Activated T-helper 1 cell treated with anti-CD3 and anti-CD28 coated beads, Interleukin-2, amount 50 U/mL, for 16 hours (primary cell): ENCODE measurements at regions not wholly inside any gene's neighbourhood (a gene's known extent, or its start where the extent isn't known, plus 50 kb on each side); places are given as distances from the start of the nearest gene placed in this dataset.
"Not testable (repeated sequence)": the region's sequence is repeated elsewhere in the genome, so short reads cannot be mapped to it uniquely, and the experiment has no call there.

Source experiments
- DNase-seq, 2 donors: peaks; one replicate each; pipeline ENCODE4 v3.0.0-alpha.2; 2020; ENCODE audit warnings: low read depth in 1 of 2, low spot score in 1 of 2

DNA sequence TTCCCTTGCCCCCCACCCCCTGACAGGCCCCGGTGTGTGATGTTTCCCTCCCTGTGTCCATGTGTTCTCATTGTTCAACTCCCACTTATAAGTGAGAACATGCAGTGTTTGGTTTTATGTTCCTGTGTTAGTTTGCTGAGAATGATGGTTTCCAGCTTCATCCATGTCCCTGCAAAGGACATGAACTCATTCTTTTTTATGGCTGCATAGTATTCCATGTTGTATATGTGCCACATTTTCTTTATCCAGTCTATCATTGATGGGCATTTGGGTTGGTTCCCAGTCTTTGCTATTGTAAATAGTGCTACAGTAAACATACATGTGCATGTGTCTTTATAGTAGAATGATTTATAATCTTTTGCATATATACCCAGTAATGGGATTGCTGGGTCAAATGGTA, 287.4 kb downstream of the UTRN start:
- DNase-seq, result not testable (repeated sequence)

DNA sequence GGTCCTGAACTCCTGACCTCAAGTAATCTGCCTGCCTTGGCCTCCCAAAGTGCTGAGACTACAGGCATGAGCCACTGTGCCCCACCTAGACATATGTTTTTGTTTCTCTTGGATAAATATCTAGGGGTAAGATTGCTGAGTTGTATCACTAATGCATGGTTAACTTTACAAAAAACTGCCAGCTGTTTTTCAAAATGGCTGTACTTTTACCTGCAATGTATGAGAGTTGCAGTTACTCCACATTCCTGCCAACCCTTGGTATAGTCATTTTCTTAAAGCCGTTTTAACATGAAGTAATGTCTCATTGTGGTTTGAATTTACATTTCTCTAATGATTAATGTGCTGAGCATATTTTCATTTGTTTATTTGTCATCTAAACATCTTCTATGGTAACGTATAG, 289.7 kb downstream of the UTRN start:
- no peak for DNase-seq

DNA sequence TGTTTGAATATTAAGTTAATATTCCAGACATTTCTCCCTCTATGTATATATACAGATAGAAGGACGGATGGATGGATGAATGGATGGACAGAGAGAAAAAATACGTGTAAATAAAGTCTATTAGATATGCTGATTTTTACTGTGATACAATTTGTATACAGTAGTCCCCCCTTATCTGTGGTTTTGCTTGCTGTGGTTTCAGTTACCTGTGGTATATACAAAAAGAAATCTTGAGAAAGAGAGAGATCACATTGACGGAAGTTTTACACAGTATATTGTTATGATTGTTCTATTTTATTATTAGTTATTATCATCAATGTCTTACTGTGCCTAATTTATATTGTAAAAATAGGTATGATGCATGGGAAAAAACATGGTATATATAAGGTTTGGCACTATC, 290.2 kb downstream of the UTRN start:
- DNase-seq, result no peak

GRCh38 chr6:144576871-144577270, 291.7 kb downstream of the UTRN start:
- DNase-seq, result no peak

- no peak for DNase-seq
Measured at GRCh38 chr6:144578385-144579350, 293.5 kb downstream of the UTRN start.

DNA sequence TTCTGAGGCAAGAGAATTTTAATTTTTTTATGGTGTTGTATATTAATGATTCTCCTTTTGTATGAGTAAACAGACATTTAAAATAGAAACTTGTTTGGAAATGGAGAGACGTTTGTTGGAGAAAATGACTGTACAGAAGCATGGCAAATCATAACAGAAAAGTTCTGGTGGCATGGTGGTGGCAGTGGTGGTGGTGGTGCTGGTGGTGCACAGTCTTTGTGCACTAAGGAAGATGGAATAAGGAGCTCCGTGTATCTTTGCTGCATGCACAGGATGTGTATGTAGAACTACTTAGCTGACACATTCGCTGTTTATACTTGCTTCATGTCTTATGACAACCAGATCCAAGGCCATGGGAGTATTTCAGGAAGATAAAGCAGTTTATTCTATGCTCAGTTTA, 294.9 kb downstream of the UTRN start:
- DNase-seq, result no peak

DNA sequence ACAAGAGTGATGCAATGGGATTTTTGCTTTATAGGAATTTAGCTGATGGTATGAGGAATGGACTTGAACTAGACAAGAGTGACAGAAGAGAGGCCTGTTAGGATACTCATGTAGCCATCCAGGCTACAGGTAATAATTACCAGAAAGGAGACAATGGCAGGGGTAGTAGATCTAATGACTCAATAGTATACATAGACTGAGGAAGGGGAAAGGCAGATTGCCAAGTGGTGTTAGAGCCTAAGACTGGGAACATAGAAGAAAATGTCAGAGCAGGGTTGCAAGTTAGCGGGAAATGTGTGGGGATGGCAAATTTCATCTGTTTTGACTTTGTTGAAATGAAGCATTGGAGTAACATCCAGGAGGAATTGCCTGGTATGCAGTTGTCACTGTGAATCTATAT, 295.6 kb downstream of the UTRN start:
- no peak for DNase-seq

GRCh38 chr6:144581812-144582537, 296.8 kb downstream of the UTRN start:
- DNase-seq, result no peak

DNA sequence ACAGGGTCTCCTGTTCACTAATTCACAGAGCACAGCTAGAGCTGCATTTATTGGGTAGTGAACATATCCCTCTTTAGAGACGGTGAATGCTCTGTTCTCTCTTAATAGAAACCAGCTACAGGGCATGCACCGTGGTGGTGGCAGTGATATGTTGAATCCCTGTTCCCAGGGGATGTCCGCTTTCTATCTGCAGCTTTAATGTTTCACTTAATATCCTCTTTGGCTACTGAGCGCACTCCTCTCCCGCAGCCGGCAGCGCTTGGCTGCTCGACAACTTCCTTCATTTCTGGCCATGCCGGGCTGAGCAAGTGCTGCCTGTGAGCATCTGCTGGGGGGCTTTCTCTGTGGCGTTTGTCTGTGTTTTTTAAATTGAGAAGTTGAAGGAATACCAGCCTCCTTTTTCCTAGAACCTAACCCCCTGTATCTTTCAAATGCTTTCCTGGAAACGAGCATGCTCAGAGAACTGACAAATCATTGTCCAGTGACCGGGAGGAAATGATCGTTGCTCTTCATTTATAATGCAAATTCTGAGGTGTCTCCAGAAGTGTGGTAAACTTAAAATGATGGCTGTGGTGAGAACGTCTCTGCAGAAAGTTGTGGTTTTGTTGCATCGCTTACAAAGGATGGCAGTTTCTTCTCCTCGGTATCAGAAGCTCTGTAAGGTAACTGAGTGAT, 297.9 kb downstream of the UTRN start:
- no peak for DNase-seq

- no peak for DNase-seq
Measured at GRCh38 chr6:144583614-144583954, 298.4 kb downstream of the UTRN start.

- DNase-seq, result no peak
Measured at GRCh38 chr6:144585217-144585814, 300.2 kb downstream of the UTRN start.

GRCh38 chr6:144586986-144587385, 301.9 kb downstream of the UTRN start:
- no peak for DNase-seq

DNA sequence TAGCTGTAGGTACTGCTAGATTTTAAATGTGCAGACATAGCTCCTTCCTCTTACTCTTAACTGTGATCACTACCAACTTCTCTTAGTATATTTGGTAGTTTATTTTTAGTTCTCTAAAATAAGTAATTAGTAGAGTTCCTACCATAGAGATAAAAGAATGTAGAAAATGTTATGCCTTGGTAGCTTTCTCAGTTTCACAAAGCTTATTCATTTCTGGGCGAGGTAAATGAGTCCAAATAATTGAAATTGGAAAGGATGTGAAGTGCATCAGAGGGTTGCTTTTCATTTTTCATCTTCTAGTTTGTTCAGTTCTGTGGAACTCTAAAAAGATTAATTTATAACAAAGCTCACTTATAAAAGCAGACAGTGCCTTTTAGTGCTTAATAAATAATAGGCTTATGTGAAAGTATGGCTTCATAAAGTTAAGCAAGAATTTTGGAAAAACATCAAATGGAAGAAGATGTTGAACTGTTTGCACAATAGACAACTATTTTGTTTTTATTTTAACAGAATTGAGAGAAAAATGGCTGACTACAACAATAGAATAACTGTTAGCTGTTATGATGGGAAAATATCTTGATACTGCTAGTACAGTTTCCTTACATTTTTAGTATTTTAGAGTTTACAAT, 303.7 kb downstream of the UTRN start:
- DNase-seq, result no peak

- no peak for DNase-seq
Measured at GRCh38 chr6:144590532-144590931, 305.4 kb downstream of the UTRN start.

GRCh38 chr6:144593392-144593791, 308.3 kb downstream of the UTRN start:
- no peak for DNase-seq

- DNase-seq, result no peak
Measured at GRCh38 chr6:144594585-144594984, 309.4 kb downstream of the UTRN start.

- no peak for DNase-seq
Measured at GRCh38 chr6:144595266-144595665, 310.1 kb downstream of the UTRN start.

GRCh38 chr6:144597511-144597910, 312.4 kb downstream of the UTRN start:
- DNase-seq, result no peak

DNA sequence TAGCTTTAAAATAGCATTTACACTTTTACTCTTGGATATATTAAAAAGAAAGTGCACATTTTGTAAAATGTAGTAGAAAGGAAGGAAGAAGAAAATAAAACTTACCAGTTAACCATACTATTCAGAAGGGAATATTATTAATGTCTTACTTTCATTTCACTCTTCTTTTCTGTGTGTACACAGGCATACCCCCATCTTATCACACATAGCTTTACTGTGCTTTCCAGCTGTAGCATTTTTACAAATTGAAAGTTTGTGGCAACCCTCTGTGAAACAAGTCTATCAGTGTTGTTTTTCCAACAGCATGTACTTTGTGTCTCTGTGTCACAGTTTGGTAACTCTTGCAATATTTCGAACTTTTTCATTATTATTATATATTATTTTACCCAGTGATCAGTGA, 314.5 kb downstream of the UTRN start:
- no peak for DNase-seq

DNA sequence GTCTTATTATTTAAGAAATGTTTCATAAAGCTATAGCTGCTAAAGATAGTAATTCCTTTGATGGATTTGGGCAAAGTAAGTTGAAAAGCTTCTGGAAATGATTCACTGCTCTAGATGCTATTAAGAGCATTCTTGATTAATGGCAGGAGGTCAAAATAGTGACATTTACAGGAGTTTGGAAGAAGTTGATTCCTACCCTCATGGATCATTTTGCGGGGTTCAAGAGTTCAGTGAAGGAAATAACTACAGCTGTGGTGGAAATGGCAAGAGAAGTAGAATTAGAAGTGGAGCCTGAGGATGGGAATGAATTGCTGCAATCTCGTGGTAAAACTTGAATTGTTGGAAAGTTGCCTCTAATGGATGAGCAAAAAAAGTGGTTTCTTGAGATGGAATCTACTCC, 316.1 kb downstream of the UTRN start:
- no peak for DNase-seq
